ENCODE measurements at regions not wholly inside any gene's neighbourhood (a gene's known extent, or its start where the extent isn't known, plus 50 kb on each side); places are given as distances from the start of the nearest gene placed in this dataset.

- DNase-seq: no peak
Observed at GRCh38 chr15:96218623-96219455, 111.7 kb upstream of the NR2F2 start.

- DNase-seq: no peak
Observed at GRCh38 chr15:96219681-96220080, 110.8 kb upstream of the NR2F2 start.

GRCh38 chr15:96220657-96221056, 109.8 kb upstream of the NR2F2 start:
- no peak for DNase-seq

DNA sequence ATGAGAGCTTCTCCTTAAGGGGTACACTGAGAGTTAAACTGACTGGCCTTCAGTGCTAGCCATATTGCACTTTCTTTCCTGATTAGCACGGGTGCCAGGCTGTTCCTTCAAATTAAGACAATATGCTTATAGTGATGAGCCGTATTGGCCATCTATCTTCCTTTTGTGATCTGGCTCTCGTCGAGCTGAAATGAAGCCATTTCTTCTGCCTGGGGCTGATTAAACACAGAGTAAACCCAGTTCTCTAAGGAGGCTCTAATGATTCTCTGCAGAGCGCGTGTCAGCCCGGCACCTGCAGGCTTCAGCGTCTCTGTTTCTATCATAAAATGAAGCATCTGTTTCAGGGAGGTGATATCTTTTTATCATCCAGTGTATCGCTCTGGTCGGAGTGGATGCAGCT, 107.5 kb upstream of the NR2F2 start:
- no peak for DNase-seq

- DNase-seq: no peak
Observed at GRCh38 chr15:96223939-96224338, 106.6 kb upstream of the NR2F2 start.

DNA sequence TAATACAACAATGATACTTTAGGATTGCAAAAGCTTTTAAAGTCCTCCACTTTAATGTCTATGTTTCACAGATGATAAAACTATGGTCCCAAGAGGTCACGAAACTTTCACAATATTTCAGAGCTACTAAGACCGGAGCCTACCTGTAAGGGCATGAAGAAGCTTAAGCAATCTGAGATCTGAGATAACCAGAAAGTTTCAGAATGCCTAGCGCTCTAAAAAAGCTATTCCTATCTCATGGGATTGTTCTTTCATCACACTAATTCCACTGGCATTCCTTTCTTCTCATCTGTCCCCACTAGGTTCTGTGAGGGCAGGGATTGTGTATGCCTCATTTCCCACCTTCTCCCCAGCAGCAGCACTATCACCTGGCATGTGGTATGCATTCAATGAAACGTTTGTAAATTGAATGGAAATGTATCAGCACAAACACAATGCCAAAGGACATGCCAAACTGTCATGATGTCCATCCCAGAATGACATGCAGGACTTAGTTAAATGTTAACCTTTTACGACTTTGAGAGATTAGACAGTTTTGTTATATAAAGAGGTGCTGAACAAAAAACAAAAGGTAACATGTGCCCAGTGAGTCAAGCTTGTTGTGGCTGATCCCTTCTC, 104.7 kb upstream of the NR2F2 start:
- no peak for DNase-seq

GRCh38 chr15:96230526-96231181, 99.8 kb upstream of the NR2F2 start:
- no peak for DNase-seq

GRCh38 chr15:96232335-96232734, 98.2 kb upstream of the NR2F2 start:
- DNase-seq: no peak

DNA sequence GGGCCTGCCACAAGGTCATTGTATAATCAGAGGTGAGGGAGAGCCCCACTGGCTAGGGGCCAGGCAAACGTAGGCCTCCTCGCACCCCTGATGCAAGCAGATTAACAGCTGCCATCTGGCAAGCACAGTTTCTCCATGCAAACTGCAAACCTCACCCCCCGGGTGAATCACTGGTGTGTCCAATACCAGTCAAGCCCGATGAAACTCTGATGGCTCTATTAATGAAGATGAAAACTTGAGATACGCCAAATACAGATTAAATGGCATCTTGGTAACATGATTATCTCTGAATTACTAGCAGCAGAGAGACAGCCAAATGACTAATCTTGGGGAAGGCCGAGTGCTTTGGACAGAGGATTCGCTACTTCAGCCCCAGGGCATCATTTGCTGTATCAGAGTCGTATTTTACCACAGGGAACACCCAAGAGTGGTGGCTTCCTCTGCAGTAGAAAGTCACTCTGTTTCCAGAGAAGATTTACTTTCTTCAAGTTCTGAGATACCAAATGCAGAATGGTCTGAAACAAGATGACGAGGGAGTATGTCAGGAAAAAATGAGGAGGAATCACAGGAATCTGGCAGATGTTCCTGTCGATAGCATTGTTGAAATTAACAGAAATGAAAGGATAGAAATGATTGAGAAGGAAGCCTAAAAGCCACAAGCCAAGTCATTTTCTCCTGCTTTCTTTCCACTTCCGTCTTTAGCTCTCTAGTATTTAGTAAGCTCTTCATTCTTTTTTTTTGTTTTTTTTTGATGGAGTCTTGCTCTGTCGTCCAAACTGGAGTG, 96.2 kb upstream of the NR2F2 start:
- no peak for DNase-seq

DNA sequence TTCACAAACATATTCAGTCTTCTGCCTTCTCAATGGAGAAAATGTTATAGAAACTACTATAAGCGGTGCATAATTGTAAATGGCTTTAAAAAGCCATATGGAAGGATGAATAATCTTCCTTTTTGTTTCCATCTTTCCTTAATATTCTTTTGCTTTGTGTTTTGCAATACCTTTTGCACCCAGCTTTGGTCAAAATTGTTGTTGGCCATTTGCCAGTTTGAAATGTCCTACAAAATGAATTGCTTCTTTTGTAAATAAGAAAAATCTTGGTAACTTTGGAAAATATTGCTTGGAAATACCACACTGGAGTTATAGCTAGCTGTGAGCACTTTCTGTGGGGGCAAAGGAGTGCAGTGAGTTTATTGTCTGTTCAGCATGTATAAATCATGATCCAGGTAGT, 93.5 kb upstream of the NR2F2 start:
- DNase-seq: no peak

- no peak for DNase-seq
Observed at GRCh38 chr15:96242761-96243160, 87.7 kb upstream of the NR2F2 start.

DNA sequence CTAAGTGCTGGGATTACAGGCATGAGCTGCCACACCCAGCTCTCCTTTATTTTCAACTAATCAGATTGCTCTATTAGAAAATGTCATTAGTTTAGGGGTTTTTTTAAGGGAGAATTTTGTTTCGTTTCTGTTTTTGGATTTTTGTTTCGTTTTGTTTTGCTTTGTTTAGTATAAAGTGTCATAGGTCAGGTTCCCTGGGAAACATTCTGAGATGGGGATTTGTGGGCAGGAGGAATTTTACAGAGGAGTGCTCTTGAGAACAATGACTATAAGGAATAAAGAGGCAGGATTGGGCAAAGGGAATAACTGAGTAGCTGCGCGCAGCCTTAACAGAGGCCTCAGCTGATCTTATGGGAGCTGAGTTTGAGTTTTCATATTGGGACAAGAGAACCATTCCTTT, 86.8 kb upstream of the NR2F2 start:
- DNase-seq: no peak

GRCh38 chr15:96245252-96245651, 85.2 kb upstream of the NR2F2 start:
- no peak for DNase-seq

GRCh38 chr15:96246057-96246456, 84.4 kb upstream of the NR2F2 start:
- DNase-seq: no peak

- no peak for DNase-seq
Observed at GRCh38 chr15:96247621-96248305, 82.7 kb upstream of the NR2F2 start.

DNA sequence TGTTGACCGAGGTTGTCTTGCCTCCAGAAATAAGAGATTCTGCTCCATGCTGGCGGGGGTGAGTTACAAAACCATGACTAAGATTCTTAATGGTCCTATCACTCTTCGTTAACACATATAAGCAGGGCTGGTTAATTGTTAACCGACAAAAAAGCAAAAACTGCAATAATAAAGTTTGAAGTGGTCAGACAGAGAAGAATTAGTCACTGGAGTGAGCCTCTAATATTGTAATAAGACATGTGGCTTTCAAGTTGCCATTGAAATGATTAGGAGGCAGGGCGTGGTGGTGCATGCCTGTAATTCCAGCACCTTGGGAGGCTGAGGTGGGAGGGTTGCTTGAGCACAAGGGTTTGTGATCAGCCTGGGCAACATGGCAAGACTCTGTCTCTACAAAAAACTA, 78.4 kb upstream of the NR2F2 start:
- no peak for DNase-seq

DNA sequence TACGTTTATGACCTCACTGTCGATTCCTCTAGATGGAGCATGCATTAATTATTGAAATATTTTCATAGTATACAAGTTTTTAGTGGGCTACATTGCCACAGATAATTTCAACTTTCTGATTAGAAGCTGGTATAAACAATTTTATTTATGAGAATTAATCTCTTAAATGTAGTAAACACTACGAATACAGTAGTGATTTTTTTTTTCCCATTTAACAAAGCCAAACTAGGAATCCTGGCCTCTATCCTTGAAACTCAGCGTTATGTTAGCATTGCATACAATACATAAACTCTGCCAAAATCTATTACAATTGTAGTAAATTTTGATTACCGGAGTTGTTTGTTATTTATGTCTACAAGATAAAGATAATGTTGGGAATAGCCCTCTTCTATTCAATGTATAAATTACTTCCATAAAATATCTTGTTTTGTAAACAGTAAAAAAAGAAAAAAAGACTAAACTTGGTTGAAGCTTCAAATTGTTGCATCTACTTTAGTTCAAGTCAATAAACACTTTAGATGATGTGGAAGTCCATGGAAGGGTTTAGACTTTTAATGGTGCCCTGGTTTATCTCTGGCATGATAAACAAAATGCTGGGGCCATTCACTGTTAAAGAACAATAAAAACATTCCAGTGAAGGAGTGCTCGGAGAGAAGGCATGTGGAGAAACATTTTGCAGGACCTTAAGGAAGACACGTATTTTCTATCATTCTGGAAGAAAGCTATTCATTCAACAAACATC, 77.3 kb upstream of the NR2F2 start:
- DNase-seq: no peak

GRCh38 chr15:96254173-96254572, 76.3 kb upstream of the NR2F2 start:
- DNase-seq: no peak

DNA sequence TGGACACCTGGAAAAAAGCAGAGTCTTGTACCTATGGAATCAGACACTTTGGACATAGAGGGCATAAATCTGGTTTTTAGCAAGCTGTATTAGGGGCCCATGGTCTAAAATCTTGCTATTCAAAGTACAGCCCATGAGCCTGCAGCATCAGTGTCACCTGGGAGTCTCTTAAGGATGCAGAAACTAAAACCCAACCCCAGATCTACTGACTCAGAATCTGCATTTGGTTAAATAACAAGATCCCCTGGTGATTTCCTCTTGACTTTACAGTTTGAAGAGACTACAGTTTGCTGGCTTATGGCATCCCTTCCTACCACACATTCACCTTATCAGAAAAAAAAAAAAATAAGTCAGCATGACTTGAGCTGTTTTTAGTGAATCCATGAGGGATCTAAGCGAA, 74.9 kb upstream of the NR2F2 start:
- no peak for DNase-seq

GRCh38 chr15:96261575-96262034, 68.9 kb upstream of the NR2F2 start:
- DNase-seq: no peak

DNA sequence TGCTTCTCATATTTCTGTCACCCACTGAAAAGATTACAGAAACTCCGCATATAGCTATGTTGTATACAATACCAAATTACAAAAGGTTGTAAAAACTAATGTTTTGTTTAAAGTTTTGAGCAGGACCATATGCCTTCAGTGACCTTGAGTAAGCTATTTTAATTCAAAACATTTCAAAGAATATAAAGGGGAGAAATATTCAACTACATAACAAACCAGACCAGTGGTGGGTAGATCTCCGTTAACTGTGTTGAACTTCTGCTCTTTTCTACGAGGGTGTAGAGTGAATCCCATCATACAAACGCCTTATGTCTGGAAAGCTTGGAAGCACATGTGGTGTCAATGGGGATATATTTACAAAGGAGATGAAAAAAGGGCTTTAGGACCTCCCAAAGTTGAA, 68.4 kb upstream of the NR2F2 start:
- DNase-seq: no peak
